HG03280 (cell line): ENCODE measurements at regions not wholly inside any gene's neighbourhood (a gene's known extent, or its start where the extent isn't known, plus 50 kb on each side); places are given as distances from the start of the nearest gene placed in this dataset.
A peak's percentile ranks its signal among the peaks of the same experiment; 100 is the strongest.
"Not testable (repeated sequence)": the region's sequence is repeated elsewhere in the genome, so short reads cannot be mapped to it uniquely, and the experiment has no call there.

Experiments
- ATAC-seq: cut with Tn5 transposase; IDR thresholded peaks from one replicate; pipeline ENCODE4 v1.9.1; 2021; ENCODE audit warnings: mild to moderate bottlenecking, moderate library complexity; ENCODE audit not compliant: unreplicated experiment

GRCh38 chr2:156006721-156007618 lies 325.6 kb downstream of the NR4A2 start:
- ATAC-seq: no peak

- no peak for ATAC-seq
These were observed 326.4 kb downstream of the NR4A2 start for GRCh38 chr2:156005999-156006712.

- ATAC-seq: no peak
These were observed 327.0 kb downstream of the NR4A2 start for GRCh38 chr2:156005531-156005930.

GRCh38 chr2:156004459-156004858 lies 328.1 kb downstream of the NR4A2 start:
- no peak for ATAC-seq

- no peak for ATAC-seq
These were observed 328.7 kb downstream of the NR4A2 start for GRCh38 chr2:156003780-156004179.

GRCh38 chr2:156001851-156002250 lies 330.7 kb downstream of the NR4A2 start:
- no peak for ATAC-seq

- ATAC-seq: no peak
These were observed 335.0 kb downstream of the NR4A2 start for GRCh38 chr2:155997538-155997937.

- ATAC-seq: no peak
These were observed 338.2 kb downstream of the NR4A2 start for GRCh38 chr2:155994315-155994714.

GRCh38 chr2:155983845-155984244 lies 348.7 kb downstream of the NR4A2 start:
- ATAC-seq: no peak

- ATAC-seq: no peak
These were observed 350.4 kb downstream of the NR4A2 start for GRCh38 chr2:155982135-155982534.

GRCh38 chr2:155980941-155981560 lies 351.5 kb downstream of the NR4A2 start:
- peak; percentile 73 for ATAC-seq

- no peak for ATAC-seq
These were observed 356.8 kb downstream of the NR4A2 start for GRCh38 chr2:155975734-155976133.

- no peak for ATAC-seq
These were observed 359.6 kb downstream of the NR4A2 start for GRCh38 chr2:155972916-155973315.

- ATAC-seq: not testable (repeated sequence)
These were observed 366.5 kb downstream of the NR4A2 start for GRCh38 chr2:155966064-155966471.

GRCh38 chr2:155965415-155966063 lies 367.0 kb downstream of the NR4A2 start:
- ATAC-seq: no peak

GRCh38 chr2:155961641-155962040 lies 370.9 kb downstream of the NR4A2 start:
- ATAC-seq: no peak

- no peak for ATAC-seq
These were observed 373.7 kb downstream of the NR4A2 start for GRCh38 chr2:155958834-155959233.

- ATAC-seq: no peak
These were observed 385.5 kb downstream of the NR4A2 start for GRCh38 chr2:155947069-155947468.

GRCh38 chr2:155944218-155944617 lies 388.3 kb downstream of the NR4A2 start:
- no peak for ATAC-seq

- no peak for ATAC-seq
These were observed 402.2 kb downstream of the NR4A2 start for GRCh38 chr2:155930312-155930711.

- no peak for ATAC-seq
These were observed 415.1 kb downstream of the NR4A2 start for GRCh38 chr2:155917380-155917779.
